HG02943 (cell line): ENCODE measurements at regions not wholly inside any gene's neighbourhood (a gene's known extent, or its start where the extent isn't known, plus 50 kb on each side); places are given as distances from the start of the nearest gene placed in this dataset.

Experiments
- ATAC-seq: cut with Tn5 transposase; IDR thresholded peaks from one replicate; pipeline ENCODE4 v1.9.1; 2021; ENCODE audit warnings: mild to moderate bottlenecking, low read depth, moderate library complexity; ENCODE audit not compliant: unreplicated experiment

DNA sequence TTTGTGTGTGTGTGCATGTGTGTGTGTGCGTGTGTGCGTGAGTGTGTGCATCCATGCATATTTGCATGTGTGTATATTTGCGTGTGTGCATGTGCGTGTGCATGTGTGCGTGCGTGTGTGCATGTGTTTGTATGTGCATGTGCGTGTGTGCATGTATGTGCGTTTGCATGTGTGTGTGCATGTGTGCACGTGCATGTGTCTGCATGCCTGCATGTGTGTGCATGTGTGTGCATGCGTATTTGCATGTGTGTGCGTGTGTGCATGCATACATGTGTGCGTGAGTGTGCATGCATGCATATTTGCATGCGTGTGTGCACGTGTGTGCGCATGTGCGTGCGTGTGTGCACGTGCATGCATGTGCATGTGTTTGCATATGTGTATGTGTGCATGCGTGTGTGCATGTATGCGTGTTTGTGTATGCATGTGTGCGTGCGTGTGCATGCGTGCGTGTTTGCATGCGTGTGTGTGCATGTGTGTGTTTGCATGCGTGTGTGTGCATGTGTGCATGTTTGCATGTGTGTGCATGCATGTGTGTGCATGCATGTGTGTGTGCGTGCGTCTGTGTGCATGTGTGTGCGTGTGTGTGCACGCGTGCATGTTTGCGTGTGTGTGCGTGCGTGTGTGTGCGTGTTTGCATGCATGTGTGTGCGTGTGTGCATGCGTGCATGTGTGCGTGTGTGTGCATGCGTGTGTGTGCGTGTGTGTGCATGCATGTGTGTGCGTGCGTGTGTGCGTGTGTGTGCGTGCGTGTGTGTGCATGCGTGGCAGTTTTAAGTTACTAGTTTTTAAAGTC is 57.7 kb upstream of the SMOC2 start:
- ATAC-seq, result no peak

GRCh38 chr6:168384045-168385036 is 56.6 kb upstream of the SMOC2 start:
- ATAC-seq, result no peak

DNA sequence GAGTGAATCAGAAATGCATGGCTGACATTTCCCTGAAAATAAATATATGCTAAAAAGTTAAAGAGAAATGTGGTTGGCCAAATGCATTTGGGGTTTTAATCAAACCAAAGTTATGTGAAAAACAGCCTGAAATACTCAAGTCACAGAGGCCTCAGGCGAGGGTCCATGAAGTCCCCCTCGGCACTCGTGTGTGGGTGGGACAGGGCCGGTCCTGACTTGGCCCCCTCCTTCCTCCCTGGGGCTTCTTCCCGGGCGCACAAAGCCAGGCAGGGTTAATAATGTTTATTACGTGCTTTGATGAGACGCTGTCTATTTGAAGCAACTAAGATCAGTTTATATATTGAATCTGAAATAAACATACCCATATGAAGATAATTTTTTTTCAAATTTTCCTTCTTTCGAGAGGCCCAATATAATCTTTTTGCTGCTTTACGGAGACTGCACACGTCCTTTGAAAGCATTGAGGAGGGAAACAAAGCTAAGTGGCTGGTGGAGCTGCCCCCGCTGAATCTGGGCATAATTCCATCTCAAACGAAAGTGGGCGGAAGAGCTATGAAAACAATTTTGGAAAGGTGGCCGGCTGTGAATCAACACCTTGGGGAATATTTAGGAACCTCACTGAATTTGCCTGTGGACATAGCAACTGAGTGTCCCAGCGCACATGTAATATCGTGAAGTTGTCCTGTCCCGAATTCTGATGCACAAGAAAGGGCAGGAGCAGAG is 55.8 kb upstream of the SMOC2 start:
- no peak for ATAC-seq

DNA sequence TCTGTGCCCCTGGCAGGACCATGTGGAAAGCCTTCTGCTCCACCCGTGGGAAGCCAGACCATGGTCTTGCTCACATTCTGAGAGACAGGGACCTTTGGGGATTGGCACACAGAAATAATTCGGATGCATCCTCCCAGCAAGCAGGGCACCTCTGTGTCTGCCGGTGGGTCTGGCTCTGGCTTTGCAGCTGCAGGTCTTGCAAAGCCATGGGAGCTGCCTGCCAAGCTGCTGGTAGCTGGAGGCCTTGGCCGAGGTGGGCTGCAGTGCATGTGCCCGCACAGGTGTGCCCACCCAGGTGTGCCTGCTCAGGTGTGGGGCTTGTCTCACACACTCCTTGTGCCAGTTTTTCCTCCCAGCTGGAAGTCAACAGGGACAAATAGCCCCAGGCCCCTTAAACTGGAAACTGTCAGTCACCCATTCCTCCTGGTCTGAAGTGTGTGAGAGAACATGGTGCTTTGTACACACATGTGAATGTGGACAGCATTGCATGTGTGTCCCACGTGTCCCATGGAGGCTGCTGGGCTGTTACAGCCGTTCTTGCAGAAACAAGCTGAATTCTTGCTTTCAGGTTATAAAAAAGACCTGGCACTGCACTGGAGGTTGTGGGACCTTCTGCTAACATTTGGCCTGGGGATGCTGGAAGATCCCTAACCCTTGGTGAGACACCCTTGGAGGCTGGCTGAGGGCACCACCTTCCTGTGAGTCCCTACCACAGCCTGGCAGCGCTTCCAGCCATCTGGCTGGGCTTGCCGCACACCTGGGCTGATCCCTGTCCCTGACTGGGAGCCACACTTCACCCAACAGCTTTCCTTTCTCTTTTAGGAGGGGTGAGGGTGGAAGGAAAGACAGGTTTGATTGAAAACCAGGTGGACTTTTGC is 54.9 kb upstream of the SMOC2 start:
- no peak for ATAC-seq

DNA sequence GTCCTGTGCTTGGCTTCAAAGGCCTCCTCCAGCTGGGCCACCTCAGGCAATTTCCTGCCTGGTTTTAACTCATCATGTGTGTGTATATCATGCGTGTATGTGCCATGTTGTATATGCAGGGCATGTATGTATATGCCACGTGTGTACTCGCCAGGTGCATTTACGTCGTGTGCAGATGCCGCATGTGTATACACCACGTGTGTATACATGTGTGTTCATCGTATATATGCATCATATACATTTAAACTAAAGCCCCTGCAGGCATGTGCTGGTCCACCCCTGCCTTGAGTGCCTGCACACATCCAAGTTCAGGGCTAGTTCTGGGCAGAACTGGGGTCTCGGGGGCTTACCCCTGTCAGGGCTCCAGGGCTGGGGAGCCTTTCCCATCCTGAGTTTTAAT is 54.0 kb upstream of the SMOC2 start:
- ATAC-seq, result no peak

GRCh38 chr6:168387426-168387825 is 53.6 kb upstream of the SMOC2 start:
- ATAC-seq, result no peak

DNA sequence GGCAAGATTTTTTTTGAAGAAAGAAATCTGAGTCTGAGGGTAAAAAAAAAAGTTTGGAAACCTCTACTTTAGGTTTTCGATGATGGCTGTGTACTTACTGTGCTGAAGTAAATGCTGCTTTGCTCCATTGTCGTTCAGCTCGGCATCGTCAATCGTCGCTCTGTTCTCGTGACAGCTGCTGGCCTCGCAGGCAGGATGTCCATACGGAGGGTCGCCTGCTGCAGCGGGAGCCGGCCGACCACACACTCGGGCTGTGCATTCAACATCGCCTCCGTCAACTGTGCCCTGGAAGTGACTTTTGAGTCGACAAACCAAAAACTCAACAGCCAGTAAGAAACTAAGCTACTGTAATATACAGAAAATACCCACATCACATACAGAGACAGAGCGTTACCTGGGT is 53.1 kb upstream of the SMOC2 start:
- ATAC-seq, result no peak

GRCh38 chr6:168388641-168389633 is 52.0 kb upstream of the SMOC2 start:
- ATAC-seq, result no peak

- no peak for ATAC-seq
These were observed 50.1 kb upstream of the SMOC2 start for GRCh38 chr6:168390749-168391420.
